ENCODE measurements at regions not wholly inside any gene's neighbourhood (a gene's known extent, or its start where the extent isn't known, plus 50 kb on each side); places are given as distances from the start of the nearest gene placed in this dataset.
"Not testable (repeated sequence)": the region's sequence is repeated elsewhere in the genome, so short reads cannot be mapped to it uniquely, and the experiment has no call there.

GRCh38 chr5:101716941-101717340, 579.1 kb downstream of the SLCO4C1 start:
- DNase-seq, result peak; percentile 38
- Histone ChIP-seq H3K4me3 (ENCODE audit: low read depth in 2 of 2, low read length in 1 of 2) (no peak overlapping the region), H3K9me3 (no peaks in the 10 kb centered on the region), H3K4me1 (ENCODE audit: control insufficient read depth in 1 of 2, insufficient read depth in 2 of 2, low read depth in 1 of 2, low read length in 1 of 2) (peaks cover 0 to 2% of the 10 kb centered on the region in 2 experiments; a peak in 1 of 4 replicates), H3K9me2 (no peaks in the 10 kb centered on the region), H4K20me1 (ENCODE audit: insufficient read depth) (no peaks in the 10 kb centered on the region), H3K36me3 (replicated peaks in 1 of 2; ENCODE audit: control insufficient read depth in 1 of 2, insufficient read depth in 2 of 2, low read length in 1 of 2) (no peaks in the 10 kb centered on the region), H3K9ac (no peak overlapping the region), H3K27ac (ENCODE audit: low read depth in 2 of 2, low read length in 1 of 2) (no peak overlapping the region), H2AFZ (ENCODE audit: low read depth) (no peak overlapping the region), H3K4me2 (no peak overlapping the region), H3K79me2 (ENCODE audit: insufficient read depth) (no peaks in the 10 kb centered on the region), H3F3A (replicated peaks; ENCODE audit: insufficient read depth) (no peaks in the 10 kb centered on the region), H3K27me3 (ENCODE audit: insufficient read depth) (no peaks in the 10 kb centered on the region)
- CTCF ChIA-PET, result no interaction called here
- POLR2A ChIA-PET, result no interaction called here
- WGBS (ENCODE audit: low lambda C conversion rate), result 13% methylated on average over 1 of the region's 1 CpG
- TF ChIP-seq RFX5 (IDR thresholded peaks at IDR 0.05; ENCODE audit: low read length) (no peak), GATA2 (CRISPR knock-in tag; IDR thresholded peaks at IDR 0.05) (peak; percentile 63), EP300 (IDR thresholded peaks at IDR 0.05; ENCODE audit: borderline replicate concordance in 1 of 2, low read depth in 1 of 2, low read length in 1 of 2) (peak in 1 of 2 experiments; percentile 48; a peak in 1 of 4 replicates)

GRCh38 chr5:101715790-101716189, 580.3 kb downstream of the SLCO4C1 start:
- H3K9ac ChIP-seq; H3K27ac ChIP-seq (ENCODE audit: low read depth in 2 of 2, low read length in 1 of 2); H3K79me2 ChIP-seq (ENCODE audit: insufficient read depth); H3K27me3 ChIP-seq (ENCODE audit: insufficient read depth); H3K4me3 ChIP-seq (ENCODE audit: low read depth in 2 of 2, low read length in 1 of 2); H4K20me1 ChIP-seq (ENCODE audit: insufficient read depth); H2AFZ ChIP-seq (ENCODE audit: low read depth); H3K36me3 ChIP-seq (replicated peaks in 1 of 2; ENCODE audit: control insufficient read depth in 1 of 2, insufficient read depth in 2 of 2, low read length in 1 of 2); H3K9me2 ChIP-seq; CTCF ChIA-PET; POLR2A ChIA-PET; DNase-seq; H3F3A ChIP-seq (replicated peaks; ENCODE audit: insufficient read depth); H3K4me1 ChIP-seq (ENCODE audit: control insufficient read depth in 1 of 2, insufficient read depth in 2 of 2, low read depth in 1 of 2, low read length in 1 of 2); H3K4me2 ChIP-seq; H3K9me3 ChIP-seq: not testable (repeated sequence)
- 40% methylated on average over 2 of the region's 5 CpGs for WGBS (ENCODE audit: low lambda C conversion rate)

GRCh38 chr5:101689306-101689705, 606.8 kb downstream of the SLCO4C1 start:
- Histone ChIP-seq H3K27ac (ENCODE audit: low read depth in 2 of 2, low read length in 1 of 2) (no peak overlapping the region), H3K9me3 (no peaks in the 10 kb centered on the region), H3K9ac (no peak overlapping the region), H3F3A (replicated peaks; ENCODE audit: insufficient read depth) (no peaks in the 10 kb centered on the region), H3K27me3 (ENCODE audit: insufficient read depth) (no peaks in the 10 kb centered on the region), H3K36me3 (replicated peaks in 1 of 2; ENCODE audit: control insufficient read depth in 1 of 2, insufficient read depth in 2 of 2, low read length in 1 of 2) (no peaks in the 10 kb centered on the region), H3K4me3 (ENCODE audit: low read depth in 2 of 2, low read length in 1 of 2) (no peak overlapping the region), H3K79me2 (ENCODE audit: insufficient read depth) (no peaks in the 10 kb centered on the region), H3K4me2 (no peak overlapping the region), H2AFZ (ENCODE audit: low read depth) (no peak overlapping the region), H3K4me1 (ENCODE audit: control insufficient read depth in 1 of 2, insufficient read depth in 2 of 2, low read depth in 1 of 2, low read length in 1 of 2) (no peaks in the 10 kb centered on the region), H3K9me2 (no peaks in the 10 kb centered on the region), H4K20me1 (ENCODE audit: insufficient read depth) (no peaks in the 10 kb centered on the region)
- DNase-seq, result no peak
- ChIA-PET CTCF (interaction anchor here (3.2 kb wide), 1 partner anchor 11 kb away, joined by 23 read pairs; no protein-coding TSS in a partner anchor), POLR2A (no interaction called here)
- no peak for TF ChIP-seq FOXM1 (IDR thresholded peaks at IDR 0.05; ENCODE audit: low read depth)
- TF ChIP-seq TAF1 (IDR thresholded peaks at IDR 0.05; ENCODE audit: borderline replicate concordance, low read depth, low read length), result no peak
- TF ChIP-seq PBX3 (IDR thresholded peaks at IDR 0.05), result no peak
- TF ChIP-seq EP300 (IDR thresholded peaks at IDR 0.05; ENCODE audit: borderline replicate concordance in 1 of 2, low read depth in 1 of 2, low read length in 1 of 2), result no peak
- no peak for TF ChIP-seq RFX5 (IDR thresholded peaks at IDR 0.05; ENCODE audit: low read length)
- no peak for TF ChIP-seq CHD2 (IDR thresholded peaks at IDR 0.05; ENCODE audit: low read length, partially characterized antibody)
- TF ChIP-seq EZH2phosphoT487 (IDR thresholded peaks at IDR 0.05; ENCODE audit: borderline replicate concordance, low read depth), result no peak
- no peak for TF ChIP-seq TEAD4 (IDR thresholded peaks at IDR 0.05; ENCODE audit: borderline replicate concordance, insufficient read depth)
- no peak for TF ChIP-seq GABPA (IDR thresholded peaks at IDR 0.05; ENCODE audit: low read depth)
- no peak for TF ChIP-seq REST (IDR thresholded peaks at IDR 0.05; ENCODE audit: low read depth, low read length)
- no peak for TF ChIP-seq FOSL2 (IDR thresholded peaks at IDR 0.05; ENCODE audit: borderline replicate concordance, low read depth)
- no peak for TF ChIP-seq YY1 (IDR thresholded peaks at IDR 0.05; ENCODE audit: low read depth)
- no peak for TF ChIP-seq POLR2AphosphoS5 (IDR thresholded peaks at IDR 0.05; ENCODE audit: low read depth, low read length)
- no peak for TF ChIP-seq FOXJ3 (CRISPR knock-in tag; IDR thresholded peaks at IDR 0.05)
- TF ChIP-seq RCOR1 (IDR thresholded peaks at IDR 0.05; ENCODE audit: low read length), result no peak
- no peak for TF ChIP-seq JUND (IDR thresholded peaks at IDR 0.05)
- no peak for TF ChIP-seq USF2 (IDR thresholded peaks at IDR 0.05; ENCODE audit: borderline replicate concordance, low read depth, low read length)
- TF ChIP-seq TCF12 (IDR thresholded peaks at IDR 0.05), result no peak

All from SK-N-SH (cell line).